ENCODE measurements at regions not wholly inside any gene's neighbourhood (a gene's known extent, or its start where the extent isn't known, plus 50 kb on each side); places are given as distances from the start of the nearest gene placed in this dataset.

- Mint-ChIP-seq H3K27ac (no peak overlapping the region), H3K36me3 (ENCODE audit: low read depth) (no peaks in the 10 kb centered on the region), H3K9me3 (no peaks in the 10 kb centered on the region), H3K4me1 (no peaks in the 10 kb centered on the region), H3K4me3 (no peak overlapping the region), H3K27me3 (ENCODE audit: low read depth) (no peaks in the 10 kb centered on the region)
- TF ChIP-seq, protein P1, sequence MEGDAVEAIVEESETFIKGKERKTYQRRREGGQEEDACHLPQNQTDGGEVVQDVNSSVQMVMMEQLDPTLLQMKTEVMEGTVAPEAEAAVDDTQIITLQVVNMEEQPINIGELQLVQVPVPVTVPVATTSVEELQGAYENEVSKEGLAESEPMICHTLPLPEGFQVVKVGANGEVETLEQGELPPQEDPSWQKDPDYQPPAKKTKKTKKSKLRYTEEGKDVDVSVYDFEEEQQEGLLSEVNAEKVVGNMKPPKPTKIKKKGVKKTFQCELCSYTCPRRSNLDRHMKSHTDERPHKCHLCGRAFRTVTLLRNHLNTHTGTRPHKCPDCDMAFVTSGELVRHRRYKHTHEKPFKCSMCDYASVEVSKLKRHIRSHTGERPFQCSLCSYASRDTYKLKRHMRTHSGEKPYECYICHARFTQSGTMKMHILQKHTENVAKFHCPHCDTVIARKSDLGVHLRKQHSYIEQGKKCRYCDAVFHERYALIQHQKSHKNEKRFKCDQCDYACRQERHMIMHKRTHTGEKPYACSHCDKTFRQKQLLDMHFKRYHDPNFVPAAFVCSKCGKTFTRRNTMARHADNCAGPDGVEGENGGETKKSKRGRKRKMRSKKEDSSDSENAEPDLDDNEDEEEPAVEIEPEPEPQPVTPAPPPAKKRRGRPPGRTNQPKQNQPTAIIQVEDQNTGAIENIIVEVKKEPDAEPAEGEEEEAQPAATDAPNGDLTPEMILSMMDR (IDR thresholded peaks at IDR 0.05; ENCODE audit: unreplicated experiment in 3 of 3): no peak
Observed at GRCh38 chr2:14752295-14752694, 119.8 kb downstream of the LRATD1 start.

DNA sequence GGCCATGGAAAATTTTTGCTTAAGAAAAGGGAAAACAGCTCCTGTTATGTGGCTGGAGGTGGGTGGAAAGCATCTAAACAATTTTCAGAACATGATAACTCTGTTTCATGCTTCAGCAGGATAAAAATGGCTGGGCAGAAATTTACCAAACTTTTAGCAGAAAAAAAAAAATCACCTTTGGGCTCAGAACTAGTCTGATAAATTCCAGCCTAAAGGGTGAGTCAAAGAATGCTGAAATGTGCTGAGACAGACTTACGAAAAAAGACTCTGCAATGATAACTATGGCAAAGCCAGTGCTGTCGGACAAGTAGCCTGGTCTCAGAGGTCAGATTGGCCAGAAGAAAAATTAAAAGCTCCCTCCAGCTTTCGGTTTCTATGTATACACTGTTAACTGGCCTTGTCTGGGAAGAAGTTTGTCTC is 123.6 kb downstream of the LRATD1 start:
- H3K27me3 Mint-ChIP-seq (ENCODE audit: low read depth): no peaks in the 10 kb centered on the region
- no peaks in the 10 kb centered on the region for H3K9me3 Mint-ChIP-seq
- no peak overlapping the region for H3K27ac Mint-ChIP-seq
- TF ChIP-seq, protein P1 (IDR thresholded peaks at IDR 0.05; ENCODE audit: unreplicated experiment in 3 of 3): no peak
- H3K4me1 Mint-ChIP-seq: no peaks in the 10 kb centered on the region
- H3K36me3 Mint-ChIP-seq (ENCODE audit: low read depth): no peaks in the 10 kb centered on the region
- no peak overlapping the region for H3K4me3 Mint-ChIP-seq

GRCh38 chr2:14756981-14757657 is 124.6 kb downstream of the LRATD1 start:
- H3K27ac Mint-ChIP-seq: no peak overlapping the region
- TF ChIP-seq, protein P1 (IDR thresholded peaks at IDR 0.05; ENCODE audit: unreplicated experiment in 3 of 3): no peak
- no peaks in the 10 kb centered on the region for H3K4me1 Mint-ChIP-seq
- no peaks in the 10 kb centered on the region for H3K9me3 Mint-ChIP-seq
- H3K4me3 Mint-ChIP-seq: no peak overlapping the region
- H3K27me3 Mint-ChIP-seq (ENCODE audit: low read depth): no peaks in the 10 kb centered on the region
- no peaks in the 10 kb centered on the region for H3K36me3 Mint-ChIP-seq (ENCODE audit: low read depth)

GRCh38 chr2:14759082-14759481 is 126.6 kb downstream of the LRATD1 start:
- H3K36me3 Mint-ChIP-seq (ENCODE audit: low read depth): no peaks in the 10 kb centered on the region

DNA sequence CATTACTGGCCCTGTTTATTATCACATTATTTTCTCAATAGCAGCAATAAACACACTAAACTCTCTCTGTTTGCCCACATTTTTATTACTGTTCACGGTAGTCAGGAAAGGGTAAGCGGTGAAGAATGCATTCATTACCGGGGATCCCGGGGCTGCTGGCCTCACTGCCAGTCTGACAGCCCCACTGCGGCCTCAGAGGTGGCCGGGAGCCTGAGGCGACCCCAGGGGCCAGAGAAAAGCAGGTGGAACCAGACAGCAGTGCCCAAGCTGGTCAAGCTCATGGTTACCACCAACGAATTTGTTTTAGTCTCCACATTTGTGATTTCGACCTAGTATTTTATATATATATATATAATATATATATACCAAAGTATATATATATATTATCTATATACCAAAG is 127.7 kb downstream of the LRATD1 start:
- Mint-ChIP-seq H3K27ac (no peak overlapping the region), H3K36me3 (ENCODE audit: low read depth) (no peaks in the 10 kb centered on the region), H3K27me3 (ENCODE audit: low read depth) (no peaks in the 10 kb centered on the region), H3K4me3 (no peak overlapping the region), H3K4me1 (no peaks in the 10 kb centered on the region), H3K9me3 (no peaks in the 10 kb centered on the region)
- TF ChIP-seq, protein P1 (IDR thresholded peaks at IDR 0.05; ENCODE audit: unreplicated experiment in 3 of 3): no peak

More at GRCh38 chr2:14759082-14759481, 126.6 kb downstream of the LRATD1 start:
- no peak overlapping the region for H3K4me3 Mint-ChIP-seq
- H3K27ac Mint-ChIP-seq: no peak overlapping the region
- no peaks in the 10 kb centered on the region for H3K4me1 Mint-ChIP-seq
- no peaks in the 10 kb centered on the region for H3K27me3 Mint-ChIP-seq (ENCODE audit: low read depth)
- no peaks in the 10 kb centered on the region for H3K9me3 Mint-ChIP-seq
- TF ChIP-seq, protein P1 (IDR thresholded peaks at IDR 0.05; ENCODE audit: unreplicated experiment in 3 of 3): no peak

GRCh38 chr2:14761118-14761517 is 128.6 kb downstream of the LRATD1 start:
- no peak overlapping the region for H3K4me3 Mint-ChIP-seq
- H3K4me1 Mint-ChIP-seq: no peaks in the 10 kb centered on the region
- TF ChIP-seq, protein P1 (IDR thresholded peaks at IDR 0.05; ENCODE audit: unreplicated experiment in 3 of 3): no peak
- H3K27me3 Mint-ChIP-seq (ENCODE audit: low read depth): no peaks in the 10 kb centered on the region
- H3K27ac Mint-ChIP-seq: no peak overlapping the region
- no peaks in the 10 kb centered on the region for H3K36me3 Mint-ChIP-seq (ENCODE audit: low read depth)
- no peaks in the 10 kb centered on the region for H3K9me3 Mint-ChIP-seq
